ENCODE measurements at regions not wholly inside any gene's neighbourhood (a gene's known extent, or its start where the extent isn't known, plus 50 kb on each side); places are given as distances from the start of the nearest gene placed in this dataset.
A peak's percentile ranks its signal among the peaks of the same experiment; 100 is the strongest.

DNA sequence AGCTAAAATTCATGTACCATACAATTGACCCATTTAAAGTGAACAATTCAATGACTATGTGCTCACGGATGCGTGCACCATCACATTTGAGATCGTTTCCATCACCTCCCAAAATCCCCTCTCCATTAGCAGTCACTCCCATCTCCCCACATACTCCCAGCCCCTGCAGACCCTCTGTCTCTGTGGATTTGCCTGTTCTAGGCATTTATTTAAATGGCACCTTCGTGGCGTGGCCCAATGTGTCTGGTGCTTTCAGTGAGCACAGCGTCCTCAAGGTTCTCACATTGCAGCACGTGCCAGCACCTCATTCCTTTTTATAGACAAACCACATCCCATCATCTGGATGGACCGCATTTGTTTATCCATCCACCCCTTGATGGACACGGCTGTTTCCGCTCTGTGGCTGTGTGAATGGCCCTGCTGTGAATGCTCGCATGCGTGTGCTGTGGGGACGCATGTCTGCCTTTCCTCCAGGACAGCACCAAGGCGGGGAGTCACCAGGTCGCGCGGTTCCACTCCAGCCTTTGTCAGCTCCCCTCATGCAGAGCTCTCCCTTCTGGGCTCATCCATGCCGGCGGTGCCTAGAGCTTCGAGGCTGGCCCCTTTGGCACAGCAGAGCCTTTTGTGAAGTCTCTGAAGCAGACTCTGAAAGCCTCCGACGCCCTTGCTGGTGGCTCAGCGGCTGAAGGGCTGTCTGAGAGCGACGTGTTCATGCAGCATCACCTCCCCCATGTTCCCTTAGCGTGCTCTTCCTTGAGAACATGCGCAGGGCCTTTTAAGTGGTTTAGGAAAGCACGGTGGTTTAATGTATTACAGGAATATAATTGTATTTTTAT is 184.4 kb downstream of the KIF26A start:
- H3K27ac ChIP-seq, result no peak overlapping the region
- TF ChIP-seq, protein P1, sequence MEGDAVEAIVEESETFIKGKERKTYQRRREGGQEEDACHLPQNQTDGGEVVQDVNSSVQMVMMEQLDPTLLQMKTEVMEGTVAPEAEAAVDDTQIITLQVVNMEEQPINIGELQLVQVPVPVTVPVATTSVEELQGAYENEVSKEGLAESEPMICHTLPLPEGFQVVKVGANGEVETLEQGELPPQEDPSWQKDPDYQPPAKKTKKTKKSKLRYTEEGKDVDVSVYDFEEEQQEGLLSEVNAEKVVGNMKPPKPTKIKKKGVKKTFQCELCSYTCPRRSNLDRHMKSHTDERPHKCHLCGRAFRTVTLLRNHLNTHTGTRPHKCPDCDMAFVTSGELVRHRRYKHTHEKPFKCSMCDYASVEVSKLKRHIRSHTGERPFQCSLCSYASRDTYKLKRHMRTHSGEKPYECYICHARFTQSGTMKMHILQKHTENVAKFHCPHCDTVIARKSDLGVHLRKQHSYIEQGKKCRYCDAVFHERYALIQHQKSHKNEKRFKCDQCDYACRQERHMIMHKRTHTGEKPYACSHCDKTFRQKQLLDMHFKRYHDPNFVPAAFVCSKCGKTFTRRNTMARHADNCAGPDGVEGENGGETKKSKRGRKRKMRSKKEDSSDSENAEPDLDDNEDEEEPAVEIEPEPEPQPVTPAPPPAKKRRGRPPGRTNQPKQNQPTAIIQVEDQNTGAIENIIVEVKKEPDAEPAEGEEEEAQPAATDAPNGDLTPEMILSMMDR (IDR thresholded peaks at IDR 0.05), result no peak
- TF ChIP-seq ZFX (IDR thresholded peaks at IDR 0.05; ENCODE audit: borderline replicate concordance), result no peak

DNA sequence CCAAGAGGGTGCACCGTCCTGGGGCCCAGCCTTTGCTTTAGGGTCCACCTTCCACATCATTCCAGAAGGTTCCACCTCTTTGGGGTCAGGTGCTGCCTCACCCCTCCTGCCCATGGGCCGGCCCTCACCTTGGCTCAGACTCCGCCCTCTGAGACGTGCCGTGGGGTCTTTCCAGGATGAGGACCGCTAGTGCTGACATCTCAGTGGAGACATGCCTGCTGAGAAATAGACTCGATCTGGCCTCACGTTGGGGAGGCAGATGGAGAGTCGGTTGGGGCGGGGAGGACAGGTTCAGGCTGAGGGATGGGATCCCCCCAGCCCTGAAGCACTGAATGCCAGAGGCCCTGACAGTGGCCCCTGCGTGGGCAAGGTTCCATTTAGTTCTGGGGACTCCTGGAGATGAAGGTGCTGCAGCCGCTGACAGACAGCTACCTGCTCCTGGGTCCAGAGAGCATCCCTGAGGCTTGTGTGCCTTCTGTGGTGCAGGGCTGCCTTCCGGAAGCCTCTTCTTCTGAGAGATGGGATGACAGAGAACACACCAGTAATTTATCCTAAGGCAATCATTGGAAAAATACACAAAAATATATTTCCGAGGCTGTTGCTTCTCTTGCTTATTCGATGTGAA is 185.3 kb downstream of the KIF26A start:
- TF ChIP-seq ZFX (IDR thresholded peaks at IDR 0.05; ENCODE audit: borderline replicate concordance), result no peak
- TF ChIP-seq, protein P1 (IDR thresholded peaks at IDR 0.05), result no peak
- no peak overlapping the region for H3K27ac ChIP-seq

DNA sequence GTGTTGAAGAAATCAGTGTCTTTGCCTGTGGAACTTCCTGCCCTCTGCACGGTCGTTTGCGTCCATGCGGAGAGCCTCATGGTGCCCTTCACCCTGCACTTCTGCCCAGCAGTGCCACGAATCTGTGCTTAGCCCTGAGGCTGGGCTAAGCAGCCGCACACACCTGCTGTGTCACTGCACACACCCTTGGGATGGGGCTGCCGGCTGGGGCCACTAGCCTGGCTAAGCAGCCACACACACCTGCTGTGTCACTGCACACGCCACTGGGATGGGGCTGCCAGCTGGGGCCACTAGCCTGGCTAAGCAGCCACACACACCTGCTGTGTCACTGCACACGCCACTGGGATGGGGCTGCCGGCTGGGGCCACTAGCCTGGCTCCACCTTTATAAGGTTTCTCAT is 188.5 kb downstream of the KIF26A start:
- TF ChIP-seq ZFX (IDR thresholded peaks at IDR 0.05; ENCODE audit: borderline replicate concordance), result no peak
- TF ChIP-seq, protein P1 (IDR thresholded peaks at IDR 0.05), result no peak
- H3K27ac ChIP-seq, result no peak overlapping the region

DNA sequence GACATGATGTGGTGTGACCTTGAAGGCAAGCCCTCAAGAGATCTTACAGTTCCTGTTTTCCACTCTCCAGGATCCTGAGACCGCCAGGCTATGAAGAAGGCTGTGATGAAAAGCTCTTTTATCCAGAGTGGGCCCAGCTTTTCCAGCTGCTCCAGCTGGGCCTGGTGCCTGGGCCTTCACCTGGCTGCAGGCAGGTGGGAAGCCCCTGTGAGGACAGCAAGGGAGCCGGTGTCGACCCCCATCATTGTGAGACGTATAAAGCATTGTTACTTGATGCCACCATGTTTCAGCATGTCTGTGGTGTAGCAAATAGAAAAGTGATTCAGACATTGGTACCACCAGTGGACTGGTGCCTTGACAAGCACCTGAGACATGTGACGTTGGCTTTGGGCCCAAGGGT is 190.2 kb downstream of the KIF26A start:
- H3K27ac ChIP-seq, result no peak overlapping the region
- TF ChIP-seq, protein P1 (IDR thresholded peaks at IDR 0.05), result no peak
- TF ChIP-seq ZFX (IDR thresholded peaks at IDR 0.05; ENCODE audit: borderline replicate concordance), result no peak

DNA sequence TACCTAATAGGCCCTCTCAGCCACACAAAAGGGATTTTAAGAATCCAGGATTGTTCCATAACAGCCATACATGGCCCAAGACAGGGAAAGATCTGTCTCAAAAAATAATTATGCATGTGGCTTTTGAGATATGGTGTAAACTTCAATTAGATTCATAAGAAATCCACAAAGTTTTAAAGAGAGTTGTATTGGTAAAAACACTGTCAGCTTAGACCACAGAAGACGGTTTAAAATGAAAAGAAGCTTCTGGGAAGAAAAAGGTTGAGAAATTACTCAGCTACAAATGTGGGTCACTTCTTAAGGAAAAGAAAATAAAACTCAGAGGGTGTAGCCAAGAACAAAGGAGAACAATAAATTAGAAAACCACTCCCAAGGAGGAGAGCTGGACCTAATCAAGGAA is 191.4 kb downstream of the KIF26A start:
- TF ChIP-seq, protein P1 (IDR thresholded peaks at IDR 0.05), result no peak
- no peak for TF ChIP-seq ZFX (IDR thresholded peaks at IDR 0.05; ENCODE audit: borderline replicate concordance)
- no peak overlapping the region for H3K27ac ChIP-seq

DNA sequence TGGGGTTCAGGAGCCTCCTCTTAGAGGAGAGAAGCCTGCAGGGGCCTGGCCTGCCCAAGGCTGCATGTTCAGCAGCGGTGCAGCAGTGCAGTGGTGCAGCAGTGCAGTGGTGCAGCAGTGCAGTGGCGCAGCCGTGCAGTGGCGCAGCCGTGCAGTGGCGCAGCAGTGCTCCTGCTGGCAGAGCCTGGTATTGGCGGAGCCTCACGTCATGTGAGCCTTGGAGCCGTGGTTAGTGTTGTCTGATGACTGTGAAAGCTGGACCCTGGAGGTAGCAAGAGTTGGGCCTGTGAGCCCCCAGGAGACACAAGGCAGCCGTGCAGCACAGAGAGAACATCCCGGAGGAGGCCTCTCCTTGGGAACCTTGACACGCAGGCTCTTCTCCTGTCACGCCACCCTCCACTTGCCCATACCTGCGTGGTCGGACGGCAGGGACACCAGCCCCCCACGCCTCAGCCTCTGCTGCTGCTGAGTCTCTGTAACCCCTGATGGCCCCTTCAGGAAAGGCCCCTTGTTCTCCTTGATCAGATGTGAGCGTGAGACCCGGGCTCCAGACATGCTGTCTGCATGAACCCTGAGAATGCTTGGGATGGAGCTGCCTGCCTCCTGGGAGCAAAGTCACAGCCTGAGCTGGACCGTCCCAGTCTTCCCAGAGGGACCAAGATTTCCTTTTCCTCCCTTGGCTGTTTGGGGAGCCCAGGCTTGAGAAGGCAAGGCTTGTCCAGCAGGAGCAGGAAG is 193.7 kb downstream of the KIF26A start:
- TF ChIP-seq ZFX (IDR thresholded peaks at IDR 0.05; ENCODE audit: borderline replicate concordance), result no peak
- TF ChIP-seq, protein P1 (IDR thresholded peaks at IDR 0.05), result peak; percentile 55
- H3K27ac ChIP-seq, result no peak overlapping the region

Measured in 22Rv1 (cell line).